DMS153 treated with DMSO at 0.1 percent for 48 hours (cell line): ENCODE measurements at regions not wholly inside any gene's neighbourhood (a gene's known extent, or its start where the extent isn't known, plus 50 kb on each side); places are given as distances from the start of the nearest gene placed in this dataset.

Experiments
- DNase-seq: peaks from one replicate; lab custom pipeline; 2025; ENCODE audit not compliant: unreplicated experiment; lab: John Stamatoyannopoulos, UW

DNA sequence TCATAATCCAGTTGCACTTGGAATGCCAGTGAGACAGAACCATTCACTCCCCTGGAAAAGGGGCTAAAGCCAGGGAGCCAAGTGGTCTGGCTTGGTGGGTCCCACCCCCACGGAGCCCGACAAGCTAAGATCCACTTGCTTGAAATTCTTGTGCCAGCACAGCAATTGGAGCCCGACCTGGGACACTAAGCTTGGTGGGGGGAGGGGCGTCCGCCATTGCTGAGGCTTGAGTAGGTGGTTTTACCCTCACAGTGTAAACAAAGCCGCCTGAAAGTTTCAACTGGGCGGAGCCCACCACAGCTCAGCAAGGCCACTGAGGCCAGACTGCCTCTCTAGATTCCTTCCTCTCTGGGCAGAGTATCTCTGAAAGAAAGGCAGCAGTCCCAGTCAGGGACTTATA lies 200.7 kb upstream of the NPSR1 start:
- no peak for DNase-seq

DNA sequence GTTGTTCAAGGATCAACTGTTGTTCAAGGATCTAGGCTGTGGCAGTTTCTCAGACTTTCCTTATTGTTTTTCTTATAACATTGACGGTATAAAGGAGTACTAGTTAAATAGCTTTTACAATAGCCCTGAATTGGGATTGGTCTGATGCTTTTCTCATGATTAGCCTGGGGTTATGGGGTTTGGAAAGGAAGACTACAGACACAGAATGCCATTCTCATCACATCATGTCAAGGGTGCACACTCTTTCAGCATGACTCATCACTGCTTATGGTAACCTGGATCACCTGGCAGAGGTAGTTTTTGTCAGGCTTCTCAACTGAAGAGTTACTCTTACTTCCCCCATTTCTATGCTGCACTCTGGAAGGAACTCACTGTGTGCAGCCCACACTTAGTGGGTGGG lies 194.2 kb upstream of the NPSR1 start:
- no peak for DNase-seq

DNA sequence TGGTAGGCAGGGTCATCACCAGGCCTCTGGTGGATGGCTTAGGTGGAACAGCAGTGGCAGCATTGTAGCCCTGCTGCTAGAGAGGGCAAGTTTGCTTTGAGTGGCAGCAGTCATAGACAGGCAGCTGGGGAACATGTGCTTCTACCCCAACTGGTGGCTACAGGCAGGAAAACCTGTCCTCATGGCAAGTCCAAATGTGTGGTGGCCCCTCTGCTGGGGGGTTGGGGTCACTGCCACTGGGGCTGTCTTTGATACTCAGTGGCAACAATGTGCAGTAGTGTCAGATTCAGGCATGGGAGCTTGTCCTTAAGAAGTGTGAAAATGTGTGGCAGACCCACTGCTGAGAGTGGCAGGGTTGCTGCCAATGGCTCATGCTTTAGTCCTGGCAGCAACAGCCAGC lies 186.2 kb upstream of the NPSR1 start:
- no peak for DNase-seq

DNA sequence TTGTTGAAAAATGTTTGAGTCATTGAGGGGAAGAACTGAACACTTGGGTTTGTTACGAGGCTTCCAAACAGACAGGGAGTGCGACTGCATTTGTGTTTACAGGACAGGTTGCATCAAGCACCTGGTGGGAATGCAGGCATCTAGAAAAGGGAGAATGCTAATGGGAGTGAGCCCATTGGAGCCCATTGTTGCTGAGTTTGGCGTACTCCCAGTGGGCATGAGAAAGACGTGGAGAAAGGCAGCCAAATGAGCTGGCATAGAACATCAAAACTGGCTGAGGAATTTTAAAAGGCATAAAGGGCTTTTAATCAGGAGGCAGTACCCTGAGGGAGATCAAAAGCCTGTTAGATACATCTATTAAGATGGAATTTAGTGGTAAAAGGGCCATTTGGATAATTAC lies 171.6 kb upstream of the NPSR1 start:
- DNase-seq: no peak

DNA sequence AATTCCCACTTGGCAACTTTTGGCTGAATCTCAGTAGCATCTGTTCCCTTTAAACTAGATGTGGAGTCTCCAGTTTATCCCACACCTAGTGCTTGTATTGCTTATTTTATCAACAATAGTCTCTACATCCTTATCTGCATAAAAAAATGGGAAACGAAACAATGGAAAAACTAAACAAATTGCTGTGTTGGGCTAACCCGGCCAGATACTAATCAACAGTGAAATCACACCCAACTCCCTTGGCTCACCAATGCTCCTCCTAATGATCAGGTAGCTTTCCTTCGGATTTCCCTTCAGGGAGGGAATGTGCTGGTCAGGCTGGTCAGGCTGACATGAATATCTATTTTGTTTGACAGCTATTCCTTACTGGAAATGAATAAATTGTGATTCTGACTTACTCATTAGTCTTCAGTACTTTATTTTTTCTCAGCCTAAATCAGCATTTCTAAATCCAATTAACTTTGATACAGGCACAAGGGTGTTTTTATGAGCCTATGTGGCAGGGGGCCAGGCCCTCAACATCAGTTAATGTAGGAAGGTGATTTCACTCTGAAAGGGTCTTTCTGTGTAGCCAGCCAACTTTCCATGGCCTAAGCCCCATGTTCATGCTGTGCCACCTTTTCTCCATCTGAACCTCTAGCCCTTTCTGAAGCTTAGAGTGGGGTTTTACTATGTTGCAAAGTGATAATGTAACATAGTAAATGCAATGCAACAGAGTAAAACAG lies 170.5 kb upstream of the NPSR1 start:
- no peak for DNase-seq

DNA sequence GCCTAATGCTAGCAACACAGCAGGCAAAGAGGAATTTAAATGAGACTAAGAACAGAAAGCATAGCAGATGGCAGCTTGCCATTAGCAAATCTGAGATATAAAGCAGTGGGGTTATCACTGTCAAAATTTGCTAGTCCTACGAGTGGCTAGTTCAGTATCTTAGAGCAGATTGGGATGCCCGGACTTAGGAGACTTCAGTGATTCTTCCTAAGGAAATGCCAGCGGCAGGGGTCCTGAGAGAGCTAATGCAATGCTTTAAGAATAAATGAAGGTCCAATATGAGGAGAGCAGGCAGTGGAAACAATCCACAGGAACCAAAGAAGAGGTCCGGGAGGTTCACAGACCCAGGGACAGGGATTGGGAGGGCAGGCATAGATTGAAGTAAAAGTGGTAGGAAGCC lies 169.3 kb upstream of the NPSR1 start:
- DNase-seq: no peak

DNA sequence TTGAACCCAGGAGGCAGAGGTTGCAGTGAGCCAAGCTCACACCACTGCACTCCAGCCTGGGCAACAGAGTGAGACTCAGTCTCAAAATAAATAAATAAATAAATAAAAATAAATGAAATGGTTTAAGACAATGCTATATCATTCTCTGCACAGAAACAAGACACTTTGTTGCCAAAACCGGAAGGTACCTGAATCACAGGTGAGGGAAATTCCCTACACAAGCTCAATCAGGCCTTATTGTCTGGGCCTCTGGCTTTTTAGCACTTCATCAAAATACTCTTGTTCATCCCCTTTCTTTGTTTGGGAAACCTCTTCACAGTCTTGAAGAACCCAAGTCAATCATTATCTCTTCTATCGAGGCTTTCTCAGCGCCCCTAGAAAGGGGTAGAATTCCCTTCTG lies 166.1 kb upstream of the NPSR1 start:
- DNase-seq: no peak

DNA sequence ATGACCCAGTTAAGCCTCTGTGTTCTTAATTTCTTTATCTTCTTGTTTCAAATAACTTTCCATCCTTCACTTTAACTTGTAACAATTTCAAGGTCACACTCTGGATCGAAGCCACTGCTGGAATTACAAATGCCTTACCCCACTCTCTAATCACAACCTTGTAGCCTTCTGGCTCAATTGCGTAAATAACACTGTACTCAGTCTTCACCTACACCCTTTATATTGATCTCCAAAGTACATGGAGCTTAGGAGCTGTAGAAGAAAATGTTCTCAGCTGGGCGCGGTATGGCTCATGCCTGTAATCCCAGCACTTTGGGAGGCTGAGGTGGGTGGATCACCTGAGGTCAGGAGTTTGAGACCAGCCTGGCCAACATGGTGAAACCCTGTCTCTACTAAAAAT lies 164.3 kb upstream of the NPSR1 start:
- DNase-seq: no peak

DNA sequence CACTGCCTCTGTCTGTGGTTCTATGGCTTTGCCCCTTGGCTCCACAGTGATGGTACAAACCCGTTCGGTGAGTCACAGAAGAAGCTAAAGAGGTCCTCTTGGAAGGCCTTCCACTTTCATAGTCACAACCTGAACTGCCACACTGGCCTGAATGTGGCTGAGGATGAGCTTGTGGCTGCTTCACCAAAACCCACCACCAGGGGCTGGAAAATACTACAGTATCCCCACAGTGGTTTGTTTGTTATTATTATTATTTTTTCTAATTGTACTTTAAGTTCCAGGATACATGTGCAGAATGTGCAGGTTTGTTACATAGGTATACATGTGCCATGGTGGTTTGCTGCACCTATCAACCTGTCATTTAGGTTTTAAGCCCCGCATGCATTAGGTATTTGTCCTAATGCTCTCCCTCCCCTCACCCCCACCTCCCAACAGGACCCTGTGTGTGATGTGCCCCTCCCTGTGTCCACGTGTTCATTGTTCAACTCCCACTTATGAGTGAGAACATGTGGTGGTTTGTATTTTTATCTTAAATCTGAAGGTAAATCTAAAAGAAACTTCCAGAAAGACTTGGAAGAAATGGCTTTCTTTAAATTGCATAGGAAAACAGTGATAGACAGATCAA lies 160.8 kb upstream of the NPSR1 start:
- no peak for DNase-seq

DNA sequence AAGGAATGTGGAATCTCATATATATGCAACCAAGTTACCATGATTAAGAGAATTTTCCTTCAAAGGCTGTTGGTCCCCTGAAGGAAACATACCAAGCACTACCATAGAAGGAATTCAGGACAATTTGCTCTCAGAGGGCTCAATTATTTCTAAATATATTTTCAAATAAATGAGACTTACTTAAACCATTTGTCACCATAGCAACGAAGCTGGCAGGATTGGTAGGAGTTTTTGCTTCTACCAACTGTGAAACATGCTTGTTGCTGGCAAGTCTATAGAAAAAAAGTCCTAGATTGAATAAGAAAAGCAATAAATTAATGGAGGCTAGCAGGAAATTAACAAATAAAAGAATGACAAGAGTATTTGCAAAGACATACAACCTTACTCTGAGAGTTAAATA lies 156.9 kb upstream of the NPSR1 start:
- no peak for DNase-seq

DNA sequence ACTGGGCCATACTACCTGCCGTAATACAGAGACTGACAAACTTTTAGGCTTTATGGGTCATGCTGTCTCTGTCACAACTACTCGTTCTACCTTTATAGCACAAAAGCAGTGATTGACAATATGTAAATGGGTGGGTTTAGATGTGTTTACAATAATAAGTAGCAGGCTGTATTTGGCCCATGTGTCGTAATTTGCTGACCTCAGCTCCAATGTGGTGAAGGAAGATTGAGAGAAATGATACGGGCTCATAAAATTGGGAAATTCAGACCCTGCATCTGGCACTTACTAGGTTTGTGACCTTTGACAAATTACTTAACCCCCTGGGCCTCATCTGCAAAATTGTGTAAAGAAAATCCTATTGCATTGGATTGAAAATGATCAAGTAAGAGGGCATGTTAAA lies 150.8 kb upstream of the NPSR1 start:
- DNase-seq: no peak

DNA sequence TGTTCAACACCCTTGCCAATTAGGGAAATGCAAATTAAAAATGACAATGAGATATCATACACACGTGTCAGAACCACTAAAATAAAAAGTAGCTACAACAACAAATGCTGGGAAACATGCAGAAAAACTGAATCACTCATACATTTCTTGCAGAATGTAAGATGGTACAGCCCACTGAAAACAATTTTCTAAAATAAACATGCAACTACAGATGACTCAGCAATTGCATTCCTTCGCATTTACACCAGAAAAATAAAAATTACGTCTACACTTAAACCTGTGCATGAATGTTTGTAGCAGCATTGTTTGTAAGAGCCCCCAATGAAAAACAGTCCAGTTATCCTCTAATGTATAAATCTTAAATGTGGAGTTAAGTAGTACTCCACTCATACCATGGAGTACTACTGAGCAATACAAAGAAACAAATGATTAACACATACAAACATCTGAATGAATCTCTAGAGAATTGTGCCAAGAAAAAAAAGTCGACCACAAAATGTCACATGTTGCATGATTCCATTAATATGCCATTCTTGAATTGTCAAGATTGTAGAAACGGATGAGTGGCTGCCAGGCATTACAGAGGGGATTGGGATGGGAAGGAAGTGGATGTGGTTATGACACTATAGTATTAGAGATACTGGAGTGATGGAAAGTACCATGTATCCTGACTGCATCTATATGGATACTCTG lies 134.6 kb upstream of the NPSR1 start:
- DNase-seq: no peak

DNA sequence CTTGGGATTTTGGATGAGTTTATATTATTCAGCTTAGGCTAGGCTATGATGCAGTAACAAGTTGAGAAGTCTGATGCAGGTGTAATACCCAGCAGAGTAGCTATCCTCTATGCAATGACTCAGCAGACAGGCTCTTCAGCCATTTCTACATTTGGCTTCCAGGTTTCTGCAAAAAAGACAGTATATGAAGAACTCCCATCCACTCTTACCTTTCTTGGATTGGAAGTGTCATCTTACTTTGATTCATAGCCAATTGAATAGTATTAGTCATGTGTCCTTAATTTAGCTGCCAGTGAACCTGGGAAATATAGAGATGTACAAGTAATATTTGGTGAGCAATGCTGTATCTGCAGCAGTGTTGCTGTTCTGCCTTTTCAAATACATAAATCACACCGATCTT lies 127.8 kb upstream of the NPSR1 start:
- DNase-seq: no peak

DNA sequence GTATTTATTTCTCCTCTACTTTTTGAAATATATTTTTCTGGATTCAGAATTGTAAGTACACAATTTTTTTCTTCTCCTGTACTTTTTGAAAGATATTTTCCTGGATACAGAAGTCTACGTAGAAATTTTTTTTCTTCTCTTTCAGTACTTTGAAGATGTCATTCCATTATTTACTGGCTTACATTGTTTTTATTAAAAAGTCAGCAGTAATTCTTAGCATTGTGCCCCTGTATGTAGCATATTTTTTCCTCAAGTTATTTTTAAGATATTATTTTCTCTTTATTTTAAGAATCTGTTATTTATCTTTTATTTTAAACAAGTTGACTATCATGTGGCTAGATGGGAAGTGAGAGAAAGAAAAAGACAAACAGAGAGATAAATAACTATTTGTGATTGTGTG lies 119.0 kb upstream of the NPSR1 start:
- no peak for DNase-seq

DNA sequence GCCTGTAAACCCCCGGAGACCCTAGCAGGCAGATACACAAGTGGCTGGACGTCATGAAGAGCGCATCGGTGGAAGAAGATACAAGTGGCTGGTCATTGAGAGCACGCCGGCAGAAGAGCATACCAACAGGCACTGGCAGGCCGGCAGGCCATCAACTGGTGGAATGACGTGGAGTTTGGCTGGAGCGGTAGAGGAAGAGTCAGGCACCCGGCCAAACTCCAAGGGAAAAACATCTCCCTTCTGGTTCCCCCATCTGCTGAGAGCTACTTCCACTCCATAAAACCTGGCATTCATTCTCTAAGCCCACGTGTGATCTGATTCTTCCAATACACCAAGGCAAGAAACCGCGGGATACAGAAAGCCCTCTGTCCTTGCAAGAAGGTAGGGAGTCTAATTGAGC lies 113.4 kb upstream of the NPSR1 start:
- DNase-seq: no peak

DNA sequence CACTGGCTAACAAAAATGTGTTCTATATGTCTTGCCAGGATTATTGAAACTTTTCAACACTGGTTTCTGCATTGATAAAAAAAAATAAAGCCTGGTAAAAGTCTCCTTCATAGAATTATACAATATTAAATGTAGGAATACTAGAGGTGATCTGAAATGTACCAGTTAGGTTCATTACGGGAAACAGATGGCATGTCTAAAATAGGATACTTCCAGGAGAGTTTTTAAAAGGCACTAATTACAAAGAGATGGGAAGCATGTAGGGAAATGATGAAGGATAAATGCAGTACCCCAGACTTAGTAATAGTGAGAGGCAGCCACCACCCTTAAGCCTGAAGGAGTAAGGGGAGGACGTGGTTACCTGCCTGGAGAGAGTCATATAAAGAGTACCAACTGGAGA lies 107.0 kb upstream of the NPSR1 start:
- no peak for DNase-seq

DNA sequence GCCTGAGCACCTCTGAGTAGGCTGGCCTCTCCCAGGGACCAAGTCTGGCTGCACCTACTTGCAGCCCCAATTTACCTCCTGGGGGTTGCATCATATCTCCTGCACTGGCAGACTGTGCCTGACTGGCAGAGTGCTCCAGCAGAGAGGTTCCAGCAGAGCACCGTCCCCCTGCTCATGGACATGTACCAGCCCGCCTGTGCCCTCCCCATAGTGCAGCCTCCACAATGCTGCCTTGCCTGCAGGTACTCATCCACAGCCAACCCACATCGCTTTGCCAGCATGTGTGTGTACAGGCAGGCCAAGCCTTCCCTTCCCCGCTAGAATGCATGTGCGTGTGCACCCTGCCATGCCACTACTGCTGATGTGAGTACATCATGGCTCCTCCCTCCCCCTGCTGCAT lies 105.5 kb upstream of the NPSR1 start:
- DNase-seq: no peak

DNA sequence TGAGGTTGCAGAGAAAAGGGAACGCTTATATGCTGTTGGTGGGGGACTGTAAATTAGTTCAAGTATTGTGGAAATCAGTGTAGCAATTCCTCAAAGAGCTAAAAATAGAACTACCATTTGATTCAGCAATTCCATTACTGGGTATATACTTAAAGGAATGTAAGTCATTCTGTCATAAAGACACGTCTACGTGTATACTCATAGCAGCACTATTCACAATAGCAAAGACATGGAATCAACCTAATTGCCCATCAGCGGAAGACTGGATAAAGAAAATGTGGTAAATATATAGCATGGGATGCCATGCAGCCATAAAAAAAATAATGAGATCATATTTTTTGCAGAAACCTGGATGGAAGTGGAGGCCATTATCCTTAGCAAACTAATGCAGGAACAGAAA lies 100.0 kb upstream of the NPSR1 start:
- DNase-seq: no peak

DNA sequence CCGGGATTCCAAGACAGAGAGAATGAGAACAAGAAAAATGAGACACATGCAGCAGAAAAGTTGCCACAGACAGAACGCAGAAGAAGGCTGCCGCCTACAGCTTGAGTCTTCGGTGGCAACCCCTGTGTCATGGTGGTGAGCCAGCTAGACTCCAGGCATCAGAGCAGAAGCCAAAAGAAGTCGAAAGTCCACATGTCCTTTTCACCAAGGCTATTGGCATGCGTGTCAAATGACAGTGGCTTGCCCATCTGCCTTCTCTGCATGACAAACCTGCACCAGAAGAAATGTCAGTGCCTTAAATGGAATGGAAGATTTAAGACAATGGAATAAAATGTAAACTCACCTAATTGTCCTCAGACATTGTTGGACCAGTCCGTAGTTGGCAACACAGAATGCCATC lies 93.9 kb upstream of the NPSR1 start:
- no peak for DNase-seq

DNA sequence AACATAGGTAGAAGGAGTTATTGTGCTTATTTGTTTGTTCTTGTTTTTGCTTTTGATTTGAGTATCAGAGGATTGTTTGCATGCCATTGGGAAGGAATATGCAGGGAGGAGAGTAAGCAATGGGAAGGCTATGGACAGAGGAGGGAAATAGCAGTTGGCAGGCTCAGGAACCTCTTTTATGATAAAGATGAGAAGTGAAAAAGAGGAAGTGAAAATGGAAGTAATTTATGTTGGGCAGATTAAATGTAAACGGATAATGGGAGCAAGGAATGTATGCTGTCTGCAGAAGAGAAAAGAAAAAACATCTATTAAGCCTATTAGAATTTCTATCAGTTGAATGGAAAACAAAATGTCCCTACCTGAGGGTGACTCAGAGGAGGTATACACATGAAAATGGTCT lies 90.1 kb upstream of the NPSR1 start:
- DNase-seq: no peak

DNA sequence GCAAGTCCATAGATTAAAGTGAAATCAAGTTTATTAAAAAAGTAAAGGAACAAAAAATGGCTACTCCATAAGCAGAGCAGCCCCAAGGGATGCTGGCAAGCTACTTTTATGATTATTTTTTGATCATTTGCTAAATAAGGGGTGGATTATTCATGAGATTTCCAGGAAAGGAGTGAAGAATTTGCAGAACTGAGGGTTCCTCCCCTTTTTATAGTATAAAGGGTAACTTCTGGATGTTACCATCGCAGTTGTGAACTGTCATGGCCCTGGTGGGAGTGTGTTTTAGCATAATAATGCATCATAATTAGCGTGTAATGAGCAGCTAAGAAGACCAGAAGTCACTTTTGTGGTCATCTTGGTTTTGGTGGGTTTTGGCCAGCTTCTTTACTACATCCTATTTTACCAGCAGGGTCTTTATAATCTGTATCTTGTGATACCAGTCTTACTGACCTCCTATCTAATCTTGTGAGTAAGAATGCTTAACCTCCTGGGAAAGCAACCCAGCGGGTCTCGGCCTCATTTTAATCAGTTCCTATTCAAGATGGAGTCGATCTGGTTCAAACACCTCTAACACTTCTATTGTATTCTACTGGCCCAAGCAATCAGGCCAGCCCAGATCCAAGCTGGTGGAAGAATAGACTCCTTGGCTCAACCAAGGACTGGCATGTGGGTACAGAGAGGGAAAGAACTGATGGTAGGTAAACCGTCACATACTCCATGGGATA lies 87.9 kb upstream of the NPSR1 start:
- no peak for DNase-seq

DNA sequence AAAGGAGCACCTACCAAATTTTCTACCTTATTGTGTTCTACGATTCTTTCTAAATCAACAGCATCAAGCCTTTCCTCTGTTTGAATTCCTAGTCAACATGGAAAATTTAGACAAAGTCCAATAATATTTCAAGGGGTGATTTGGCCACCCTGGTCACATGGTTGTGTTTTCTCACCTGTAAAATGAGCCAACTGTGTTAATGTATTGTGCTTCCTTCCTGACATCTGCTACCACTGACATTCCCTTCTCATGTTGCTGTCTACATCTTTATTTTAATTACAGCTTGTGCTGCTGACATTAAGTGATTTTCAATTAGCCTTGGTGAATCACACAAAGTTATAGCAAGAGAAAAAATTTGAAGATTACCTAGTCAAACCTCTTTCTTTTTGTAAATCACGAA lies 83.0 kb upstream of the NPSR1 start:
- DNase-seq: no peak
